ENCODE measurements at regions not wholly inside any gene's neighbourhood (a gene's known extent, or its start where the extent isn't known, plus 50 kb on each side); places are given as distances from the start of the nearest gene placed in this dataset.

DNA sequence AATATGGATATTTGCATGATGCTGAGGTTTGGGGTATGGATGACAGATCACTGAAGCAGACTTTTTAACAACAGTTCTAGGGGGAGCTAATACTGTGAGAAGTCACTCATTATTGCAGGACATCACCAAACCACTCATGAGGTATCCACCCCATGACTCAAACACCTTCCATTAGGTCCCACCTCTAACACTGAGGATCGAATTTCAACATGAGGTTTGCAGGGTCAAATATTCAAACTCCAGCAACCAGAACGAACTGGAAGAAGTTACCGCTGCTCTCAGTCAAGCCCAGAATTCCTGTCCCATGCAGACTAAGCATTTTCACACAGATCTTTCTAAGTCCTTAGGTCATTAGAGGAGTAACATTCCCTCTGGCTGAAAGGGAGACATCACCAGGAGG, 758.9 kb downstream of the UQCRFS1 start:
- CTCF ChIA-PET: no interaction called here
- H3K36me3 Mint-ChIP-seq (ENCODE audit: insufficient read depth, unreplicated experiment): no peaks in the 10 kb centered on the region

DNA sequence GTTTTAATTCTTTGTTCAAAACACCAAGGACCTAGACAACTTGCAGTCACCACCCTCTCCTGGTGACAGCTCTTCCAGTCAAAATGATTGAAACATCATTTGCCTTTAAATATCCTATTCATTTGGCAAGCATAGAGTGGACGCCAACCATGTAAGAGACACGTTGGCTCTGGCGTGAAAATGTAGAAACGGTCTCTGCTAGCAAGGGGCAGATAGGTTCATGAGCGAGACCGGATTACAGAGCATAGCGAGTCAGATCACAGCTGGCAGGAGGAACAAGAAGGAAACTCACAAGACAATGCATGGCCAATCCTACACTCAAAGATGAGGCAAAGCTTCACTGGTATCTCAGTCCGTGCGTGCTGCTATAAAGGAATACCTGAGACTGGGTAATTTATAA, 759.5 kb downstream of the UQCRFS1 start:
- Mint-ChIP-seq H3K9me3 (ENCODE audit: low read depth, unreplicated experiment) (no peaks in the 10 kb centered on the region), H3K4me3 (ENCODE audit: low read depth, unreplicated experiment) (no peak overlapping the region), H3K36me3 (ENCODE audit: insufficient read depth, unreplicated experiment) (no peaks in the 10 kb centered on the region), H3K4me1 (ENCODE audit: low read depth, unreplicated experiment) (peaks cover 19% of the 10 kb centered on the region), H3K27ac (ENCODE audit: unreplicated experiment) (no peak overlapping the region), H3K27me3 (ENCODE audit: unreplicated experiment) (no peaks in the 10 kb centered on the region)
- intact Hi-C loops (cut with micrococcal nuclease; ENCODE audit: unreplicated experiment): no loop called here
- BruUV-seq (replicated peaks): no TSS peak
- CTCF ChIA-PET: no interaction called here
- TF ChIP-seq, protein P1, sequence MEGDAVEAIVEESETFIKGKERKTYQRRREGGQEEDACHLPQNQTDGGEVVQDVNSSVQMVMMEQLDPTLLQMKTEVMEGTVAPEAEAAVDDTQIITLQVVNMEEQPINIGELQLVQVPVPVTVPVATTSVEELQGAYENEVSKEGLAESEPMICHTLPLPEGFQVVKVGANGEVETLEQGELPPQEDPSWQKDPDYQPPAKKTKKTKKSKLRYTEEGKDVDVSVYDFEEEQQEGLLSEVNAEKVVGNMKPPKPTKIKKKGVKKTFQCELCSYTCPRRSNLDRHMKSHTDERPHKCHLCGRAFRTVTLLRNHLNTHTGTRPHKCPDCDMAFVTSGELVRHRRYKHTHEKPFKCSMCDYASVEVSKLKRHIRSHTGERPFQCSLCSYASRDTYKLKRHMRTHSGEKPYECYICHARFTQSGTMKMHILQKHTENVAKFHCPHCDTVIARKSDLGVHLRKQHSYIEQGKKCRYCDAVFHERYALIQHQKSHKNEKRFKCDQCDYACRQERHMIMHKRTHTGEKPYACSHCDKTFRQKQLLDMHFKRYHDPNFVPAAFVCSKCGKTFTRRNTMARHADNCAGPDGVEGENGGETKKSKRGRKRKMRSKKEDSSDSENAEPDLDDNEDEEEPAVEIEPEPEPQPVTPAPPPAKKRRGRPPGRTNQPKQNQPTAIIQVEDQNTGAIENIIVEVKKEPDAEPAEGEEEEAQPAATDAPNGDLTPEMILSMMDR (IDR thresholded peaks at IDR 0.05; ENCODE audit: unreplicated experiment): no peak
- no peak for DNase-seq

More for the DNA sequence above, 758.9 kb downstream of the UQCRFS1 start:
- BruUV-seq (replicated peaks): no TSS peak
- no peaks in the 10 kb centered on the region for H3K9me3 Mint-ChIP-seq (ENCODE audit: low read depth, unreplicated experiment)
- no peak for DNase-seq
- H3K27me3 Mint-ChIP-seq (ENCODE audit: unreplicated experiment): no peaks in the 10 kb centered on the region
- TF ChIP-seq, protein P1 (IDR thresholded peaks at IDR 0.05; ENCODE audit: unreplicated experiment): no peak
- H3K4me1 Mint-ChIP-seq (ENCODE audit: low read depth, unreplicated experiment): peaks cover 19% of the 10 kb centered on the region
- intact Hi-C loops (cut with micrococcal nuclease; ENCODE audit: unreplicated experiment): no loop called here
- H3K27ac Mint-ChIP-seq (ENCODE audit: unreplicated experiment): no peak overlapping the region
- H3K4me3 Mint-ChIP-seq (ENCODE audit: low read depth, unreplicated experiment): no peak overlapping the region

DNA sequence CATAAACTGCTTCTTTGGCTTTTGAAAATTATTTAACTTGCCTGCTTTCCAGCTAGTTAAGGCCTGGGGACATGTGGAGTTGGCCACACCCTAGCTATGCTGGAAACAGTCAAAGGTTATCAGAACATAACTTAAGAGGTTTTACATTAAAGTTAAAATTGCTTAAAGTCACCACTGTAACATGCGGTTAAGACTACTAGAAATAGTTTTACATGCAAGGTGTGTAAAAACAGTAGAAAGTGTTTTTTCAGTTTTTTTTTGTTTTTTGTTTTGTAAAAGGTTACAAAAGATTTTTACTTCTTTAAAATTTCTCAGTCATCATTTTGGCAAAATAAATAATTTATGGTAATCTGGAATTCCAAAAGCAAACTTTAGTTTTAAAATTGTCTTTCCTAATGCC, 763.1 kb downstream of the UQCRFS1 start:
- intact Hi-C loops (cut with micrococcal nuclease; ENCODE audit: unreplicated experiment): no loop called here
- no TSS peak for BruUV-seq (replicated peaks)
- Mint-ChIP-seq H3K27ac (ENCODE audit: unreplicated experiment) (no peak overlapping the region), H3K9me3 (ENCODE audit: low read depth, unreplicated experiment) (peaks cover 6% of the 10 kb centered on the region), H3K36me3 (ENCODE audit: insufficient read depth, unreplicated experiment) (no peaks in the 10 kb centered on the region), H3K4me1 (ENCODE audit: low read depth, unreplicated experiment) (peaks cover 9% of the 10 kb centered on the region), H3K27me3 (ENCODE audit: unreplicated experiment) (no peaks in the 10 kb centered on the region), H3K4me3 (ENCODE audit: low read depth, unreplicated experiment) (no peak overlapping the region)
- no peak for DNase-seq
- CTCF ChIA-PET: no interaction called here
- TF ChIP-seq, protein P1 (IDR thresholded peaks at IDR 0.05; ENCODE audit: unreplicated experiment): no peak

DNA sequence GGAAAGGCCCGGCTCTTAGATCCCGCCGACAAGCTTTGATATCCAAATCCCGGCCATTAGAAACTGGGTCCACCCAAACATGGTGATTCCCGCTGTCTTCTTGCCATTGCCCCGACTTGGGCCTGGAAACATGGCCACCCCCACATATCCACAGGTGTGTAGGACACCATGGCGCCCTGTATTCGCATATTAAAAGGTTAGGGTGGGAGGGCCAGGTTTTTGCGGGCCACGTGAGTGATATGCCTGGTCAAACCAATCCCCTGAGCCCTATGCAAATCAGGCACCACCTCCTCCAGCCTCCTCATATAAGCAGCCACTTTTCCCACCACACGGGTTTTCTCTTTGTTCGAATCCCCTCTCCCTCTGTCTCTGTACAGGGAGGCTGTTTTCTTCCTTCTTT, 766.4 kb downstream of the UQCRFS1 start:
- intact Hi-C loops (cut with micrococcal nuclease; ENCODE audit: unreplicated experiment): no loop called here
- H3K4me3 Mint-ChIP-seq (ENCODE audit: low read depth, unreplicated experiment): no peak overlapping the region
- no peaks in the 10 kb centered on the region for H3K36me3 Mint-ChIP-seq (ENCODE audit: insufficient read depth, unreplicated experiment)
- H3K4me1 Mint-ChIP-seq (ENCODE audit: low read depth, unreplicated experiment): no peaks in the 10 kb centered on the region
- CTCF ChIA-PET: interaction anchor here (0.5 kb wide), 1 partner anchor 88 kb away, joined by 3 read pairs; no protein-coding TSS in a partner anchor
- H3K27ac Mint-ChIP-seq (ENCODE audit: unreplicated experiment): no peak overlapping the region
- H3K9me3 Mint-ChIP-seq (ENCODE audit: low read depth, unreplicated experiment): peaks cover 6% of the 10 kb centered on the region
- no peaks in the 10 kb centered on the region for H3K27me3 Mint-ChIP-seq (ENCODE audit: unreplicated experiment)
- no peak for DNase-seq
- TF ChIP-seq, protein P1 (IDR thresholded peaks at IDR 0.05; ENCODE audit: unreplicated experiment): no peak
- no TSS peak for BruUV-seq (replicated peaks)

Data from Calu3 (cell line).